GM21526 (cell line): ENCODE measurements at regions not wholly inside any gene's neighbourhood (a gene's known extent, or its start where the extent isn't known, plus 50 kb on each side); places are given as distances from the start of the nearest gene placed in this dataset.
"Not testable (repeated sequence)": the region's sequence is repeated elsewhere in the genome, so short reads cannot be mapped to it uniquely, and the experiment has no call there.

Experiments used
- ATAC-seq: cut with Tn5 transposase; IDR thresholded peaks from one replicate; pipeline ENCODE4 v1.9.1; 2021; ENCODE audit warnings: moderate library complexity; ENCODE audit not compliant: unreplicated experiment, low FRiP score

- ATAC-seq, result no peak
These were observed 201.1 kb upstream of the GLRA1 start for GRCh38 chr5:152125661-152126205.

GRCh38 chr5:152124409-152125041, 199.9 kb upstream of the GLRA1 start:
- ATAC-seq, result no peak

GRCh38 chr5:152118676-152119470, 194.2 kb upstream of the GLRA1 start:
- no peak for ATAC-seq

- ATAC-seq, result no peak
These were observed 192.3 kb upstream of the GLRA1 start for GRCh38 chr5:152116934-152117333.

- no peak for ATAC-seq
These were observed 188.8 kb upstream of the GLRA1 start for GRCh38 chr5:152113401-152113800.

GRCh38 chr5:152107220-152107619, 182.6 kb upstream of the GLRA1 start:
- no peak for ATAC-seq

GRCh38 chr5:152106571-152106970, 181.9 kb upstream of the GLRA1 start:
- no peak for ATAC-seq

- no peak for ATAC-seq
These were observed 180.4 kb upstream of the GLRA1 start for GRCh38 chr5:152105085-152105484.

GRCh38 chr5:152104211-152104610, 179.6 kb upstream of the GLRA1 start:
- ATAC-seq, result no peak

- not testable (repeated sequence) for ATAC-seq
These were observed 178.3 kb upstream of the GLRA1 start for GRCh38 chr5:152102908-152103307.

- no peak for ATAC-seq
These were observed 177.4 kb upstream of the GLRA1 start for GRCh38 chr5:152102057-152102456.

GRCh38 chr5:152100462-152100861, 175.8 kb upstream of the GLRA1 start:
- no peak for ATAC-seq

- ATAC-seq, result no peak
These were observed 172.5 kb upstream of the GLRA1 start for GRCh38 chr5:152097128-152097527.

- no peak for ATAC-seq
These were observed 170.1 kb upstream of the GLRA1 start for GRCh38 chr5:152094716-152095115.

- no peak for ATAC-seq
These were observed 169.4 kb upstream of the GLRA1 start for GRCh38 chr5:152094060-152094459.

GRCh38 chr5:152092580-152092979, 167.9 kb upstream of the GLRA1 start:
- ATAC-seq, result no peak

GRCh38 chr5:152089644-152090043, 165.0 kb upstream of the GLRA1 start:
- ATAC-seq, result no peak

GRCh38 chr5:152086668-152087067, 162.0 kb upstream of the GLRA1 start:
- ATAC-seq, result no peak

- ATAC-seq, result no peak
These were observed 159.8 kb upstream of the GLRA1 start for GRCh38 chr5:152084476-152084875.

GRCh38 chr5:152083231-152083630, 158.6 kb upstream of the GLRA1 start:
- ATAC-seq, result no peak

GRCh38 chr5:152072091-152072490, 147.4 kb upstream of the GLRA1 start:
- ATAC-seq, result no peak

GRCh38 chr5:152070591-152070990, 145.9 kb upstream of the GLRA1 start:
- no peak for ATAC-seq
